OCI-M2 (cell line): ENCODE measurements at regions not wholly inside any gene's neighbourhood (a gene's known extent, or its start where the extent isn't known, plus 50 kb on each side); places are given as distances from the start of the nearest gene placed in this dataset.

Experiments used
- DNase-seq: peaks from one replicate; lab custom pipeline; 2025; ENCODE audit not compliant: unreplicated experiment; lab: John Stamatoyannopoulos, UW

- DNase-seq = no peak
These were observed 343.7 kb downstream of the ARAP2 start for GRCh38 chr4:35900286-35901243.

DNA sequence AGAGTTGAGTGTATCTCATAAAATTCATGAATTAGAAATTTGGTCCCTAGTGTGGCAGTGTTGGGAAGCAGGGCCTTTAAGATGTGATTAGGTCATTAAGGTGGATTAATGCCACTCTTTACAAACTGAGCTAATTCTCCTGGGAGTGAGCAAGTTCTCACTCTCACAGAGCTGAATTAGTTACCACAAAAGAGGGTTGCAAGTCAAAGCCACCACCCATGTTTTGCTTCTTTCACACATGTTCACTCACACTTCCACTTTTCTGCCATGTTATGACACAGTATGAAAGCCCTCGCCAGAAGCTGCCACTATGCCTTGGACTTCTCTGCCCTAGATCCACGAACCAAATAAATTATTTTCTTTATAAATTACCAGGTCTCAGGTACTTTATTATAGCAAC lies 332.1 kb downstream of the ARAP2 start:
- no peak for DNase-seq

DNA sequence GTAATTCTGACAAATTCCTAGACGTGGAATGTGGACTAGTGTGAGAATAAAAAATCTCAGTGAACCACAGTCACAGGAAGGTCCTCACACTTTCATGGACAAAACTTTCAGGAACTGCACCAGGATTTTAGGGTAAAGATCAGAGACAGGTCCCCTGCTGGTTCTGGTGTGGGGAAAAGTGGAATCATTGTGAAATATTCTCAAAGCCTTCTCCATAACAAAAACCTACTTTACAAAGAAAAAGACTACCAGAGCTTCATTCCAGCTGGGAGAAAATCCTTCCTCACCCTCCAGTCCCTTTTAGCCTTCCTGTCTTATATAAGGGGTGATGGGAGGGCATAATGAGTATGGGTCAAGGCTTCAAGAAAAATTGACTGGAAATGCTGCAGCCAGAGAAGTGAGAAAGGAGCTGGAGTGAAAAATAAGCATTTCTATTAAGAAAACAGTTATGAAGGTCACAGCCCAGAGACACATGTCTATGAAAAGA lies 325.8 kb downstream of the ARAP2 start:
- no peak for DNase-seq

GRCh38 chr4:35925806-35926205 lies 318.5 kb downstream of the ARAP2 start:
- no peak for DNase-seq

GRCh38 chr4:35926788-35927187 lies 317.5 kb downstream of the ARAP2 start:
- DNase-seq = no peak

- DNase-seq = no peak
These were observed 310.4 kb downstream of the ARAP2 start for GRCh38 chr4:35933901-35934300.

DNA sequence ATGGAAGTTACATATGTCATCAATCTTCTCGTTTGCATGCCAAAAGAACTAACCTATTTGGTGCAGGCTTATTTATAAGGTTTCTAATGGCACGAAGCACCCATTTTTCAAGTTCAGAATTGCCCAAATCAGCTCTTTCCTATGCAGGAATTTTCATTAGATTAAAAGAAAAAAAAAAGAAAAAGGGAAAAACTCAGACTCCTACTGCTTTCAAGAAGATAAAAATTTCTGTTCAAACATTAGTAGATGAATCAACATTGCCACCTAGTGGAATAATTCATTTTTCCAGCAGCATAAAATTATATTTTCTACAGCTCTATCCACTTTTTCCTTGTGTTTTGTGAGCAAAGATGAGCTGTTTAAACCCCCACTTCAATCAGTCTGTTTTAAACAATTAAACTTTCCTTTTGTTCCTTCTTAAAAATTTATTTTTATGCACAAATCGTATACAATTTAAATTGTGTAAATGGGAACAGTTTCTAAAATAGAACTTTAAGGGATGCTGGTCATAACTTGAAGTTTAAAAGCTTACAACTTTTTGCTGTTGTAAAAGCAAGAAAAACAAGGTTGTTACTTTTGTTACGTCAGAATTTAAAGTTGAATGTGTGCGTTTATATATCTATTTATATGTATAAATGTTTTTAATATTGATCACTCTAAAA lies 309.9 kb downstream of the ARAP2 start:
- no peak for DNase-seq

GRCh38 chr4:35938936-35939335 lies 305.4 kb downstream of the ARAP2 start:
- DNase-seq = no peak

- DNase-seq = no peak
These were observed 304.6 kb downstream of the ARAP2 start for GRCh38 chr4:35939751-35940150.

DNA sequence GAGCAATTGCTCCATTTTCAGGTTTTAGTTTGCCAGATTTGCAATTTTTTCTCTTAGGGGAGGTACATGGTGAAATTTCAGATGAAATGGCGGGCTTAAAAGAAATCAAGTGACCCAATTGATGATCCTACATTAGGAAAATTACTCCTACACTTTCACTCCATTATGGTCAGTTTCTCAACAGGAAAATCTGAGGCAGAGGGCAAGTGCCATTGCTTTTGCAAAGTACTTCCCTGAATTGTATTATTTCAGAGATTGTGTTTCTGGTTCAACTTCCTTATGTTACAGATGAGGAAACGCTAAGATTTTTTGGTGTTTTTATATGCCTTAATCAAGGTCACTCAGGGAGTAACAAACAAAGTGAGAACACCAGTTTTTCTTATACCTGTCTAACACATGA lies 302.2 kb downstream of the ARAP2 start:
- no peak for DNase-seq

- DNase-seq = no peak
These were observed 300.7 kb downstream of the ARAP2 start for GRCh38 chr4:35943606-35944005.

DNA sequence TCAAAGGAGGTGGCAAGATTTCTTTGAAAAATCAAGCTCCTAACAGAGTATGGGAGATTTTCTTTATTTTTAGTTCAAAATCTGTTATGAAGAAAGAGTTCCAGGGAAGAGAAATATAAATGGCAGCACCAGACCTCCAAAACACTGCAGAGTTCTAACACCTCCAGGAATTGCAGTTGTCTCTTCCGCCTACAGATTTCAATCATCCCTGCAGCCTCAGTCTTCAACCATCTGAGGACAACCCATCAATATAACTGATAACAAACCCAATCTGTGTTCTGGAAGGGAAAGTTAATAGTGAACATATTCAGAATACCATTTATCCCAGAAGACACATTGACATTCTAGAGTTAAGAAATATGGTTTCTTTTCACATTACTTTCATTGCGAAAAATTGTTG lies 296.1 kb downstream of the ARAP2 start:
- no peak for DNase-seq

DNA sequence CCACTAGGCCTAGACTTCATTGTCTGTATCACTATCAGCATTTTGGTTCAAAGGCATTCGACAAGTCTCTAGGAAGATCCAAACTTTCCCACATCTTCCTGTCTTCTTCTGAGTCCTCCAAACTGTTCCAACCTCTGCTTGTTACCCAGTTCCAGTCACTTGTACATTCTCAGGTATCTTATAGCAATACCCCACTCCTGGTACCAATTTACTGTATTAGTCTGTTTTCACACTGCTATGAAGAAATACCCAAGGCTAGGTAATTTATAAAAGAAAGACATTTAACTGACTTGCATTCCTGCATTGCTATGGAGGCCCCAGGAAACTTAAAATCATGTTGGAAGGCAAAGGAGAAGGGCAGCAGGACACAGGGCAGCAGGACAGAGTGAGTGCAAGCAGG lies 293.9 kb downstream of the ARAP2 start:
- DNase-seq = no peak

DNA sequence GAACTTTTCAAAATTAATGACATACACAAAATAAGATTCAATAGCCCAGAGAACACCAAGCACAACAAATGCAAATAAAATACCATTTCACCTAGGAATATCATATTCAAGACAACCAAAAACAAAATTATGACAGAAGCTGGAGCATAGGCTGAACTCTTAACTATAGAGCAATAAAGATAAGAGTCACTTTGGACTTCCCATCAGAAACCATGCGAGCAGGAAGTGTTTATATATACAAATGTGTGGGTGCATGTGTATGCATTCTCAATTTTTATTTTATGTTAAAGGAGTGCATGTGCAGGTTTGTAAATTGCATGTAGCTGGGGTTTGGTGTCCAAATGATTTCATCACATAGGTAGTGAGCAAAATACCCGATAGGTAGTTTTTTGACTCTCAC lies 291.6 kb downstream of the ARAP2 start:
- DNase-seq = no peak

GRCh38 chr4:35963383-35963782 lies 280.9 kb downstream of the ARAP2 start:
- no peak for DNase-seq

- no peak for DNase-seq
These were observed 280.3 kb downstream of the ARAP2 start for GRCh38 chr4:35963974-35964515.

DNA sequence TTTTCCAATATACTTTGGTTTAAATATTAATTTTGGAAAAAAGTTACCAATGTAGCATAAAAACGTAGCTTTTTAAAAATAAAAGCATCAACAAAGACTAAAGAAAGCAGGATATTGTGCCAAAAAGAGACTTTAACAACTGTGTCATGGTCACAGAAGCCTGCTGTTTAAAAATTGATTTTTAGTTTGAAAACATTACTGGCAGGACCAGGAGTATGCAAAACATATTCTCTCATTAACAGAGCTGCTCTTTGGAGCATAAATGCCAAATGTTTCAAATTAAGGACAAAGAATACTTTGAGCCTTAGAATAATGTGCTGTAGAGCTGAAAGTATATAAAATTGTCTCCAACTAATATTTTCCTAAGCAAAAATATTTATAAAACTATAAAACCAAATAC lies 279.0 kb downstream of the ARAP2 start:
- DNase-seq = no peak

DNA sequence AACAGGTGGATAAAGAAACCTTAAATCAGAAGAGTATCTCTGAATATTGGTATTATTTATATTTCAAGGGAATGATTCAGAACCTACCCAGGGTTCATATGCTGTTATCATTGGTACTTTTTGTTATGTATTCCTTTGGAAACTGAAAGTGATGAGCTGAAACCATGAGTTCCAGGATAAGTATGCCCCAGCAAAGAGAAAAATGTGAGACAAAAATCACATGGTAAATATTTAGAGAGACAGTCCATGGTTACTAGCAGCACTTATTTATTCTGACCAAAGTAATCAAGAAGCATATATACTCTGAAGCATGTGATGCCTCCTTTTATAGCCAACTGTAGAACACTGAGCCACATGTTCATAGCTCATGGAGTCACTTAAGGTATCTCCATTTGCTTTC lies 277.7 kb downstream of the ARAP2 start:
- DNase-seq = no peak

DNA sequence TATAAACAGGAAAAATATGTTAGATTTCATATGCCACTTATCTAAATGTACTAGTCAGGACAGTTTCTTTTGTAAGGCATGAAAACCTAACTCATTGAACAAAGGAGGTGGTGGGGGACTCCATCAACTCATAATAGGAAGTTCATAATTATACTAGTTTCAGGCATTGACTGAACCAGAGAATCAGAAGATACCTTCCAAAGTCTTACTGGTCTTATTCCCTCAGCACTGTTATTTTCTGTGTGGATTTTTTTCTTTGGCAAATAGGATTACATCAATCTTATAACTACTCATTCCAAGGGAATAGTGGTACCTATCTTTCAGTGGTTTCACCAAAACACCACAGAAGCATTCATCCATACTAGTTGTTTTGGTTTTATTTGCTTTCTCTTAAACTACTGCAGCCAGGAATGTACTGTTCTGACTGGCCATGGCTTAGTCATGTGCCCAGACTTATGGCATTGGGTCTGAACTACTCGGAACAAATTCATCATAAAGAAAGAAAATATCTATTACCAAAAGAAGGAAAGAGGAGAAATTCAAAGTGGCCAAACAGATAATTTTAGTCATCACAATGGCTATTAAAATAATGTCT lies 273.9 kb downstream of the ARAP2 start:
- DNase-seq = no peak

GRCh38 chr4:35972814-35973213 lies 271.5 kb downstream of the ARAP2 start:
- no peak for DNase-seq

- no peak for DNase-seq
These were observed 268.5 kb downstream of the ARAP2 start for GRCh38 chr4:35975617-35976355.
